CD4-positive, alpha-beta T cell (primary cell): ENCODE measurements at regions not wholly inside any gene's neighbourhood (a gene's known extent, or its start where the extent isn't known, plus 50 kb on each side); places are given as distances from the start of the nearest gene placed in this dataset.

Source experiments
- ATAC-seq: fragments of 200-7000 bp; cut with Tn5 transposase; one replicate; pipeline ENCODE4 v1.10.0; 2022; ENCODE audit warnings: mild to moderate bottlenecking; ENCODE audit not compliant: poor library complexity
- CTCF ChIA-PET: fragments of 350-600 bp; sonication (Branson Sonifier 250); formaldehyde crosslinking; loops from one replicate; lab custom pipeline; 2021; ENCODE audit warnings: antibody characterized with exemption, inconsistent platforms; lab: Charles Lee
- POLR2A ChIA-PET: fragments of 350-600 bp; sonication (Branson Sonifier 250); formaldehyde crosslinking; loops from one replicate; lab custom pipeline; 2021; ENCODE audit warnings: antibody characterized with exemption, inconsistent platforms; lab: Charles Lee
- DNase-seq, 14 experiments: peaks; one replicate each; pipeline ENCODE4 v3.0.0-alpha.2; 2013 to 2020; ENCODE audit warnings: mixed read lengths in 2 of 14
- H3K27ac ChIP-seq, 2 donors: one replicate each; pipeline versions ENCODE4 v1.5.1 to v1.7.0; 2013; ENCODE audit warnings: low read length in 2 of 2, low read depth in 1 of 2, mild to moderate bottlenecking in 1 of 2
- H3K27me3 ChIP-seq, 2 experiments: 1 replicate in 1 of 2; 2 replicates in 1 of 2; pipeline versions ENCODE4 v1.6.1 to v1.7.0; 2013; ENCODE audit warnings: low read length in 2 of 2, control low read depth in 1 of 2, mild to moderate bottlenecking in 1 of 2, moderate library complexity in 1 of 2; ENCODE audit not compliant: insufficient read depth in 2 of 2, control insufficient read depth in 1 of 2
- H3K36me3 ChIP-seq: one replicate; pipeline ENCODE4 v1.6.1; 2013; ENCODE audit warnings: low read length, control low read depth; ENCODE audit not compliant: insufficient read depth
- H3K4me1 ChIP-seq: one replicate; pipeline ENCODE4 v1.6.1; 2013; ENCODE audit warnings: low read length, control low read depth; ENCODE audit not compliant: insufficient read depth
- H3K4me3 ChIP-seq: one replicate; pipeline ENCODE4 v1.5.1; 2013; ENCODE audit warnings: mild to moderate bottlenecking, low read length, moderate library complexity
- H3K9me3 ChIP-seq, 2 experiments: 1 replicate in 1 of 2; 2 replicates in 1 of 2; pipeline versions ENCODE4 v1.6.1 to v1.7.0; 2013; ENCODE audit warnings: low read length in 2 of 2, mild to moderate bottlenecking in 2 of 2, control low read depth in 1 of 2, moderate library complexity in 1 of 2; ENCODE audit not compliant: control insufficient read depth in 1 of 2, insufficient read depth in 1 of 2
- H3K27ac Mint-ChIP-seq: one replicate; pipeline ENCODE4 v1.8.0; 2020; ENCODE audit warnings: mixed read lengths
- H3K27me3 Mint-ChIP-seq: one replicate; pipeline ENCODE4 v1.8.0; 2021; ENCODE audit warnings: mixed read lengths
- H3K36me3 Mint-ChIP-seq: one replicate; pipeline ENCODE4 v1.8.0; 2021; ENCODE audit warnings: low read depth, mixed read lengths
- H3K4me1 Mint-ChIP-seq: one replicate; pipeline ENCODE4 v1.8.0; 2021; ENCODE audit warnings: low read depth, mixed read lengths
- H3K4me3 Mint-ChIP-seq: one replicate; pipeline ENCODE4 v1.8.0; 2020; ENCODE audit warnings: mild to moderate bottlenecking, mixed read lengths
- H3K9me3 Mint-ChIP-seq: one replicate; pipeline ENCODE4 v1.8.0; 2020; ENCODE audit warnings: mixed read lengths
- intact Hi-C, 2 experiments: fragments of 100-400 bp; cut with DNase I in 1 of 2; cut with micrococcal nuclease in 1 of 2; formaldehyde crosslinking; loops; one replicate each; pipeline versions ENCODE4 v1.15.1 to v1.9.0; 2023 to 2025; cut with DNase I, micrococcal nuclease
- TF ChIP-seq, protein P1 (sequence below): fragments of 200-600 bp; IDR thresholded peaks from one replicate; pipeline ENCODE4 v1.8.0; 2022; ENCODE audit warnings: antibody characterized with exemption, mild to moderate bottlenecking

DNA sequence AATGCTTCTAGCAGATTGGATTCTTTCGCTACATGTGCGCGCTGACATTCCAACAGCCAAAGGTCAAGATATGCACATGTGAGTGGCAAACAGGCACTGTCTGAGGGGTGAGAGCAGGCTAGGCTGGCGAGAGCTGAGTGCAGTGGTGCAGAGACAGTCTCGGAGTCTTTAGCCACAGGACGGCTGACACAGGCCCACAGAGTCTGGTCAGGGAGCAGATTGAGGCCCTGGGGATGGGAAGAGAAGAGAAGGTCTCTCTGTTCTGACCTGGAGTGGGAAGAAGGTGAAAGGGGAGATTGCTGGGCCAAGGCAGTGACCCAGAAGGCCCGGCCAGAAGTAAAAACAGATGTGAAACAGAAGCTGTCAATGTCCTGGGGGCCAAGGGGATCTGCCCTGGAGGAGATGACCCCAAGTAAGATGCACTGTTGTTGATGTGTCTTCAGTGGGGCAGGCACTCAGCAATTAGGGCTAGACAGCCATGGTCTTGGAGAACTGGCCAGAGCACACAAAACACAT, 197.8 kb downstream of the ETS1 start:
- POLR2A ChIA-PET, result no interaction called here
- Mint-ChIP-seq H3K27ac (no peak overlapping the region), H3K27me3 (no peaks in the 10 kb centered on the region), H3K36me3 (no peaks in the 10 kb centered on the region), H3K4me3 (no peak overlapping the region), H3K9me3 (no peaks in the 10 kb centered on the region), H3K4me1 (peaks cover 45% of the 10 kb centered on the region)
- CTCF ChIA-PET, result no interaction called here
- DNase-seq (no peak), ATAC-seq (no peak)
- no peaks in the 10 kb centered on the region for H3K27me3 ChIP-seq
- no peak overlapping the region for H3K4me3 ChIP-seq
- H3K4me1 ChIP-seq, result no peaks in the 10 kb centered on the region
- H3K27ac ChIP-seq, result no peak overlapping the region
- intact Hi-C loops, result no loop called here
- TF ChIP-seq, protein P1, sequence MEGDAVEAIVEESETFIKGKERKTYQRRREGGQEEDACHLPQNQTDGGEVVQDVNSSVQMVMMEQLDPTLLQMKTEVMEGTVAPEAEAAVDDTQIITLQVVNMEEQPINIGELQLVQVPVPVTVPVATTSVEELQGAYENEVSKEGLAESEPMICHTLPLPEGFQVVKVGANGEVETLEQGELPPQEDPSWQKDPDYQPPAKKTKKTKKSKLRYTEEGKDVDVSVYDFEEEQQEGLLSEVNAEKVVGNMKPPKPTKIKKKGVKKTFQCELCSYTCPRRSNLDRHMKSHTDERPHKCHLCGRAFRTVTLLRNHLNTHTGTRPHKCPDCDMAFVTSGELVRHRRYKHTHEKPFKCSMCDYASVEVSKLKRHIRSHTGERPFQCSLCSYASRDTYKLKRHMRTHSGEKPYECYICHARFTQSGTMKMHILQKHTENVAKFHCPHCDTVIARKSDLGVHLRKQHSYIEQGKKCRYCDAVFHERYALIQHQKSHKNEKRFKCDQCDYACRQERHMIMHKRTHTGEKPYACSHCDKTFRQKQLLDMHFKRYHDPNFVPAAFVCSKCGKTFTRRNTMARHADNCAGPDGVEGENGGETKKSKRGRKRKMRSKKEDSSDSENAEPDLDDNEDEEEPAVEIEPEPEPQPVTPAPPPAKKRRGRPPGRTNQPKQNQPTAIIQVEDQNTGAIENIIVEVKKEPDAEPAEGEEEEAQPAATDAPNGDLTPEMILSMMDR, result no peak
- H3K36me3 ChIP-seq, result no peaks in the 10 kb centered on the region
- H3K9me3 ChIP-seq, result no peaks in the 10 kb centered on the region

DNA sequence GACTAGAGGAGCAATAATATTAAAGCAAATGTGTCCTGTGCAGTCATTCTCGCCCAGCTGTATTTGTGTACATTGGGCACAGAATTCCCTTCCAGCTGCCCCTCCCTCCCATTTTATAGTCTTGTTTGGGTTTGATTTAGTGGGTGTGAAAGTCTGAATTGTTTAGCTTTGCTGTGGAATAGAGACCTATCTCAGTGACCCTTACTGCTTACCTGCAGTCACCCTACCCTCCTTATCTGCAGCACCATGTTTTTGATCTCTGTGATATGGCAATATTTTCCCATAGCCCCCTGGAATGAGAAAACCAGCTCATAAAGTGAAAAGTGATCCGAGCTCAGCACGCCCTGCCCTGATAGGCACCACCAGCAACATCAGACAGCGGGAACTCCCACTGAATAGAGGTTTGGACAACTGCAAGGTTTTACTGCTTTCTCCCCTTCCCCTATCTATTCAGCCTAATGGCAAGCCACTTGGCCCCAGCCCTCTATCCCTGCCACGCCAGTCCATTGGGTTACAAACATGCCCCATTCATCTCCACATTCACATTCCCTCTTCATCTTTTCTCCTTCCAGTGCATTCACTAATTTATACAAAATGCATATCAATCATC, 199.0 kb downstream of the ETS1 start:
- TF ChIP-seq, protein P1, result no peak
- no peak for ATAC-seq
- H3K4me1 ChIP-seq, result no peaks in the 10 kb centered on the region
- no peak for DNase-seq
- no peaks in the 10 kb centered on the region for H3K36me3 Mint-ChIP-seq
- no peaks in the 10 kb centered on the region for H3K9me3 ChIP-seq
- POLR2A ChIA-PET, result interaction anchor here (0.5 kb wide), 1 partner anchor 113 kb away, joined by 3 read pairs; no protein-coding TSS in a partner anchor
- H3K27me3 Mint-ChIP-seq, result no peaks in the 10 kb centered on the region
- no peak overlapping the region for H3K27ac ChIP-seq
- H3K9me3 Mint-ChIP-seq, result no peaks in the 10 kb centered on the region
- no peaks in the 10 kb centered on the region for H3K36me3 ChIP-seq
- no peak overlapping the region for H3K4me3 Mint-ChIP-seq
- H3K27ac Mint-ChIP-seq, result no peak overlapping the region
- H3K4me3 ChIP-seq, result no peak overlapping the region
- CTCF ChIA-PET, result no interaction called here
- intact Hi-C loops, result no loop called here
- H3K4me1 Mint-ChIP-seq, result peaks cover 45% of the 10 kb centered on the region
- no peaks in the 10 kb centered on the region for H3K27me3 ChIP-seq

DNA sequence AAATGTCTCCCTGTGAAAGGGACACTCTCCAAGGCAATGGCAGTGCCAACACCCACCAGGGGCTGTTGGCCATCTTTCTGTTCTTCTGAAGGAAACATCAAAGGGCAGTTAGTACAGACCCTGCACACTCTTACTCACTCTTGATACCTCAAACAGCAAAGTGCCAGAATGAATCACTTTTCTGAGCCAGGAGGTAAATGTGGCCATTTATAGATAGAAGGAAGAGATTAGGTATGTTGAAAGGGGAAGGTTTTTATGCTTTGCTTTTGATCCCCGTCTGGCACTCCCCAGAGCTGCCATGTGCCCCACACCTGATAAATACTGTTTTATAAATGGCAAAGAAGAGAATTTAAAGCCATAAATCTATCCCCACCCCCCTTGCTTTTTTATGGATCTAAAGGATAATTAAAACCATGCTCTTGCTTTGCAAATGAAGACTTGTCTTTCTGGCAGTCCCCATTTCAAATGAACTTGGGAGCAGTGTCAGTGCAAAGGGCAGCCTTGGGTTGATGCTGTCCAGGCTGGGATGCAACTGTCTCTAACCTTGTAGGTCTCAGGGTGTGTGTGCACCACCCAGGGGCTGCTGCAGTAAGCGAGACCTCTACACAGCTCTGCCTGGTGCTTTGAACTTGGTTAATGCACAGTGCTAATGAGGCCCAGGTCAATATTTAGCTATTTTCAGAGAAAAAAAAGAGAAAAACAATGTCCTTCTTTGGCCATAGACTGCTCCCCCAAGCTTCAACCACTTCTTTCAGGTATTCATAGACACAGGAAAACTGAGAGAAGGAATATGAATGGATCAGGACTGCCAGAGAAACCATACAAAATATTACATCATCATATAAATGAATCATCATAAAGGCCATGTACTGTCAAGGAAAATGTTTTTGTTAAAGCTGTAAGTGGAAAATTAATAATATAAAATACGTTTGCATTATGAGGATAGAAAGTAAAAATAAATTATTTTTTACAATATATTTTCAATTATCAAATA, 207.5 kb downstream of the ETS1 start:
- CTCF ChIA-PET, result interaction anchor here (1.1 to 1.8 kb wide), 7 partner anchors 26 to 90 kb away, joined by 3 to 5 read pairs (median 4); no protein-coding TSS in a partner anchor
- POLR2A ChIA-PET, result interaction anchor here (1.0 kb wide), 1 partner anchor 88 kb away, joined by 3 read pairs; no protein-coding TSS in a partner anchor
- TF ChIP-seq, protein P1, result no peak
- ATAC-seq (peak; percentile 86), DNase-seq (peak in 8 of 14 experiments; percentile 5 to 68 (median 26))
- intact Hi-C loops, result loop anchor here in 1 of 2 experiments (2.0 kb wide), 1 partner anchor 55 kb away; no protein-coding TSS in a partner anchor
- H3K27ac ChIP-seq, result no peak overlapping the region
- H3K27me3 ChIP-seq, result no peaks in the 10 kb centered on the region
- H3K36me3 ChIP-seq, result no peaks in the 10 kb centered on the region
- peak overlapping the region; percentile 47 for H3K27ac Mint-ChIP-seq
- peaks cover 7% of the 10 kb centered on the region for H3K9me3 Mint-ChIP-seq
- H3K9me3 ChIP-seq, result peaks cover 0 to 4% of the 10 kb centered on the region in 2 experiments
- H3K27me3 Mint-ChIP-seq, result no peaks in the 10 kb centered on the region
- no peak overlapping the region for H3K4me3 ChIP-seq
- no peak overlapping the region for H3K4me3 Mint-ChIP-seq
- peaks cover 58% of the 10 kb centered on the region for H3K4me1 Mint-ChIP-seq
- H3K4me1 ChIP-seq, result peaks cover 13% of the 10 kb centered on the region
- peaks cover 4% of the 10 kb centered on the region for H3K36me3 Mint-ChIP-seq
